SW480 (cell line): ENCODE measurements at regions not wholly inside any gene's neighbourhood (a gene's known extent, or its start where the extent isn't known, plus 50 kb on each side); places are given as distances from the start of the nearest gene placed in this dataset.

Experiments
- DNase-seq: peaks from one replicate; pipeline ENCODE4 v3.0.0-alpha.2; 2016; ENCODE audit warnings: low spot score

GRCh38 chr3:56985460-56985859 lies 75.0 kb upstream of the SPATA12 start:
- DNase-seq = no peak

- no peak for DNase-seq
These were observed 77.0 kb upstream of the SPATA12 start for GRCh38 chr3:56983427-56983826.

GRCh38 chr3:56981445-56982230 lies 78.8 kb upstream of the SPATA12 start:
- no peak for DNase-seq

- peak; percentile 36 for DNase-seq
These were observed 79.6 kb upstream of the SPATA12 start for GRCh38 chr3:56980798-56981390.

- no peak for DNase-seq
These were observed 80.2 kb upstream of the SPATA12 start for GRCh38 chr3:56980243-56980642.

GRCh38 chr3:56979791-56980190 lies 80.7 kb upstream of the SPATA12 start:
- no peak for DNase-seq

- no peak for DNase-seq
These were observed 82.9 kb upstream of the SPATA12 start for GRCh38 chr3:56977561-56977889.

GRCh38 chr3:56976651-56977560 lies 83.6 kb upstream of the SPATA12 start:
- DNase-seq = no peak

- DNase-seq = no peak
These were observed 84.9 kb upstream of the SPATA12 start for GRCh38 chr3:56975567-56975966.

- DNase-seq = no peak
These were observed 86.1 kb upstream of the SPATA12 start for GRCh38 chr3:56974247-56974930.

GRCh38 chr3:56971816-56972215 lies 88.6 kb upstream of the SPATA12 start:
- no peak for DNase-seq

GRCh38 chr3:56971261-56971660 lies 89.2 kb upstream of the SPATA12 start:
- no peak for DNase-seq

- no peak for DNase-seq
These were observed 90.0 kb upstream of the SPATA12 start for GRCh38 chr3:56970461-56970879.

- DNase-seq = no peak
These were observed 90.6 kb upstream of the SPATA12 start for GRCh38 chr3:56969851-56970250.

- no peak for DNase-seq
These were observed 94.0 kb upstream of the SPATA12 start for GRCh38 chr3:56966509-56966908.

GRCh38 chr3:56966104-56966503 lies 94.4 kb upstream of the SPATA12 start:
- no peak for DNase-seq

GRCh38 chr3:56962922-56963321 lies 97.5 kb upstream of the SPATA12 start:
- no peak for DNase-seq

- no peak for DNase-seq
These were observed 98.3 kb upstream of the SPATA12 start for GRCh38 chr3:56962206-56962605.

GRCh38 chr3:56960234-56960917 lies 100.1 kb upstream of the SPATA12 start:
- no peak for DNase-seq

GRCh38 chr3:56958879-56959278 lies 101.6 kb upstream of the SPATA12 start:
- no peak for DNase-seq

- DNase-seq = no peak
These were observed 102.9 kb upstream of the SPATA12 start for GRCh38 chr3:56957522-56957921.

- DNase-seq = no peak
These were observed 103.6 kb upstream of the SPATA12 start for GRCh38 chr3:56956906-56957305.
